GM06990 (cell line): ENCODE measurements at regions not wholly inside any gene's neighbourhood (a gene's known extent, or its start where the extent isn't known, plus 50 kb on each side); places are given as distances from the start of the nearest gene placed in this dataset.
A peak's percentile ranks its signal among the peaks of the same experiment; 100 is the strongest.

Source experiments
- DNase-seq: peaks from one replicate; pipeline ENCODE4 v3.0.0-alpha.2; 2011; ENCODE audit not compliant: insufficient read length; ENCODE audit errors: extremely low read depth
- H3K27me3 ChIP-seq: replicated peaks from 2 replicates; pipeline ENCODE4 v1.6.0; 2011; ENCODE audit warnings: low read length; ENCODE audit not compliant: control insufficient read depth, insufficient read depth
- H3K36me3 ChIP-seq: 2 replicates; pipeline ENCODE4 v1.5.1; 2011; ENCODE audit warnings: low read length; ENCODE audit not compliant: control insufficient read depth, insufficient read depth
- H3K4me3 ChIP-seq: replicated peaks from 2 replicates; pipeline ENCODE4 v1.5.1; 2011; ENCODE audit warnings: low read depth, mild to moderate bottlenecking, control low read depth, low read length
- CTCF ChIP-seq: IDR thresholded peaks from 2 replicates; pipeline ENCODE4 v1.5.1; 2011; ENCODE audit warnings: low read length, control low read depth, mild to moderate bottlenecking, inconsistent platforms; ENCODE audit not compliant: insufficient read depth, poor library complexity, severe bottlenecking

GRCh38 chr3:29168081-29168480 lies 112.8 kb upstream of the RBMS3 start:
- no peak for TF ChIP-seq CTCF
- Histone ChIP-seq H3K4me3 (no peak overlapping the region), H3K36me3 (no peaks in the 10 kb centered on the region), H3K27me3 (no peaks in the 10 kb centered on the region)
- no peak for DNase-seq

GRCh38 chr3:29168696-29169095 lies 112.2 kb upstream of the RBMS3 start:
- no peak for DNase-seq
- TF ChIP-seq CTCF, result no peak
- Histone ChIP-seq H3K27me3 (no peaks in the 10 kb centered on the region), H3K4me3 (no peak overlapping the region), H3K36me3 (no peaks in the 10 kb centered on the region)

GRCh38 chr3:29169451-29169850 lies 111.4 kb upstream of the RBMS3 start:
- no peak for TF ChIP-seq CTCF
- Histone ChIP-seq H3K36me3 (no peaks in the 10 kb centered on the region), H3K27me3 (no peaks in the 10 kb centered on the region), H3K4me3 (no peak overlapping the region)
- DNase-seq, result no peak

- no peak for TF ChIP-seq CTCF
- Histone ChIP-seq H3K4me3 (no peak overlapping the region), H3K36me3 (no peaks in the 10 kb centered on the region), H3K27me3 (no peaks in the 10 kb centered on the region)
- DNase-seq, result peak; percentile 4
Observed at GRCh38 chr3:29171043-29171990, 109.6 kb upstream of the RBMS3 start.

GRCh38 chr3:29176501-29176900 lies 104.4 kb upstream of the RBMS3 start:
- Histone ChIP-seq H3K4me3 (no peak overlapping the region), H3K36me3 (no peaks in the 10 kb centered on the region), H3K27me3 (no peaks in the 10 kb centered on the region)
- TF ChIP-seq CTCF, result no peak
- DNase-seq, result no peak
